GM23248 (cell line): ENCODE measurements at regions not wholly inside any gene's neighbourhood (a gene's known extent, or its start where the extent isn't known, plus 50 kb on each side); places are given as distances from the start of the nearest gene placed in this dataset.

Experiments used
- DNase-seq: peaks from one replicate; pipeline ENCODE4 v3.0.0-alpha.2; 2015
- H2AFZ ChIP-seq: fragments of 200-600 bp; sonication (generic); 2 replicates; pipeline ENCODE4 v1.6.1; 2016; ENCODE audit warnings: antibody characterized with exemption
- H3F3A ChIP-seq: fragments of 200-600 bp; sonication (generic); 2 replicates; pipeline ENCODE4 v1.6.1; 2016; ENCODE audit warnings: mild to moderate bottlenecking, antibody characterized with exemption, mixed run types; ENCODE audit not compliant: insufficient read depth
- H3K27ac ChIP-seq: fragments of 200-600 bp; sonication (generic); 2 replicates; pipeline ENCODE4 v1.5.1; 2016; ENCODE audit warnings: mild to moderate bottlenecking
- H3K27me3 ChIP-seq: fragments of 200-600 bp; sonication (generic); replicated peaks from 2 replicates; pipeline ENCODE4 v1.6.1; 2016; ENCODE audit warnings: mild to moderate bottlenecking; ENCODE audit not compliant: insufficient read depth
- H3K36me3 ChIP-seq: fragments of 200-600 bp; sonication (generic); 2 replicates; pipeline ENCODE4 v1.6.1; 2016; ENCODE audit warnings: low read depth, mild to moderate bottlenecking
- H3K4me1 ChIP-seq: fragments of 200-600 bp; sonication (generic); 2 replicates; pipeline ENCODE4 v1.6.1; 2016; ENCODE audit warnings: mild to moderate bottlenecking; ENCODE audit not compliant: insufficient read depth
- H3K4me2 ChIP-seq: fragments of 200-600 bp; sonication (generic); one replicate; pipeline ENCODE4 v1.6.1; 2016; ENCODE audit warnings: mild to moderate bottlenecking; ENCODE audit not compliant: unreplicated experiment
- H3K4me3 ChIP-seq: fragments of 200-600 bp; sonication (generic); 2 replicates; pipeline ENCODE4 v1.5.1; 2016; ENCODE audit warnings: mild to moderate bottlenecking
- H3K79me2 ChIP-seq: fragments of 200-600 bp; sonication (generic); 2 replicates; pipeline ENCODE4 v1.6.1; 2016; ENCODE audit warnings: mild to moderate bottlenecking; ENCODE audit not compliant: insufficient read depth
- H3K9ac ChIP-seq: fragments of 200-600 bp; sonication (generic); 2 replicates; pipeline ENCODE4 v1.6.1; 2016; ENCODE audit warnings: mild to moderate bottlenecking
- H3K9me2 ChIP-seq: fragments of 200-600 bp; sonication (generic); 2 replicates; pipeline ENCODE4 v1.6.1; 2016; ENCODE audit warnings: mixed run types, mild to moderate bottlenecking, moderate library complexity; ENCODE audit not compliant: insufficient read depth
- H3K9me3 ChIP-seq: fragments of 200-600 bp; sonication (generic); one replicate; pipeline ENCODE4 v1.6.1; 2017; ENCODE audit warnings: low read depth
- H4K20me1 ChIP-seq: fragments of 200-600 bp; sonication (generic); 2 replicates; pipeline ENCODE4 v1.6.0; 2016; ENCODE audit not compliant: insufficient read depth
- EZH2 ChIP-seq: fragments of 200-600 bp; sonication (generic); IDR thresholded peaks from 2 replicates; pipeline ENCODE4 v1.6.1; 2018; ENCODE audit warnings: antibody characterized with exemption, mild to moderate bottlenecking; ENCODE audit not compliant: insufficient read depth, poor library complexity, severe bottlenecking
- EZH2phosphoT487 ChIP-seq: fragments of 200-600 bp; sonication (generic); IDR thresholded peaks from 2 replicates; pipeline ENCODE4 v1.6.1; 2018; ENCODE audit warnings: antibody characterized with exemption, moderate library complexity, mild to moderate bottlenecking, low read depth; ENCODE audit not compliant: insufficient read depth
- WGBS, 2 experiments: methylation state at CpG; one replicate each; pipeline ENCODE4 v1.1.6; 2015 to 2017; ENCODE audit warnings: low lambda C conversion rate in 2 of 2, low coverage in 1 of 2; ENCODE audit errors: missing lambda C conversion rate in 2 of 2; 5-methylcytosine and 5-hydroxymethylcytosine counted together
- in situ Hi-C: fragments of 300-500 bp; cut with MboI; formaldehyde crosslinking; loops from 2 replicates; pipeline ENCODE4 v1.15.0; 2020

DNA sequence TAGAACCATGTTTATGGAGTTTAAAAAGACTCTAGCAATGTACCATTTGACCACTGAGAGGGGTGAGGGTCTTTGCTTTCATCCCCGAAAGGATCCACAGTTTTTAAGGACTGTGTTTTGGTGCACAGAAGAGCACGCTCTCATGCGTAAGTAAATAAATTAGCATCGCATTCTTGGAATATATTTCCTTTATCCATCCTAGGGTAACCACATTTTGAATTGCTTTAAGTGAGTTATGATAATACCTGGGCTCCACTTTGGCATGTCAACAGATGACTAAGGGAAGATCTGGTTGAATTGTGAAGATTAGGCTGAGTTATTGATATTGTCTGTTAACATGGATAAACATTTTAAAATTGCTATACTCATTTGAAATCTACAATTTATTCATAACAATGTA lies 89.4 kb upstream of the EDIL3 start:
- H4K20me1 ChIP-seq = no peaks in the 10 kb centered on the region
- no peak overlapping the region for H3K9ac ChIP-seq
- WGBS, 2 experiments = 63 to 65% methylated on average over 4 of the region's 4 CpGs
- TF ChIP-seq EZH2 = no peak
- DNase-seq = no peak
- H3F3A ChIP-seq = no peaks in the 10 kb centered on the region
- no peaks in the 10 kb centered on the region for H3K4me1 ChIP-seq
- H3K36me3 ChIP-seq = no peaks in the 10 kb centered on the region
- no peaks in the 10 kb centered on the region for H3K9me2 ChIP-seq
- no peaks in the 10 kb centered on the region for H3K79me2 ChIP-seq
- no peak overlapping the region for H3K4me3 ChIP-seq
- H3K4me2 ChIP-seq = no peak overlapping the region
- no peak overlapping the region for H2AFZ ChIP-seq
- no peaks in the 10 kb centered on the region for H3K9me3 ChIP-seq
- H3K27me3 ChIP-seq = no peaks in the 10 kb centered on the region
- in situ Hi-C loops = loop anchor here (25.0 kb wide), 1 partner anchor 762 kb away; the partner anchor contains the start of gene HAPLN1
- H3K27ac ChIP-seq = no peak overlapping the region

DNA sequence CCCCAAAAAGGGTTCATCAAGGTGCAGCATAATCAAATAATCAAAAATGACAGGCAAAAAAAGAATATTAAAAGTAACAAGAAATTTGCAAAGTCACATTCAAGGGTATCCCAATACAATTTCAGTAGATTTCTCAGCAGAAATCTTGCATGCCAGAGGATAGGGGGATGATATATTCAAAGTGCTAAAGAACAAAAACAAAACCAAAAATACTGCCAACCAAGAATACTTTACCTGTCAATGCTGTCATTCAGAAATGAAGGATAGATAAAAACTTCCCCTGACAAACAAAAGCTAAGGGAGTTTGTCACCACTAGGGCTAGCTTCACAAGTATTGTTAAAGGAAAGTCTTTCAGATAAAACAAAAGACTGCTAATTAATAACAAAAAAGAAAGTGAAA lies 68.7 kb upstream of the EDIL3 start:
- H3K36me3 ChIP-seq = no peaks in the 10 kb centered on the region
- H3K4me2 ChIP-seq = no peak overlapping the region
- H3K27me3 ChIP-seq = no peaks in the 10 kb centered on the region; the same call in 1 of the 2 replicates
- no peaks in the 10 kb centered on the region for H3K9me2 ChIP-seq
- no peak for DNase-seq
- no peak overlapping the region for H3K27ac ChIP-seq
- no peaks in the 10 kb centered on the region for H3F3A ChIP-seq
- H3K79me2 ChIP-seq = no peaks in the 10 kb centered on the region
- in situ Hi-C loops = loop anchor here (25.0 kb wide), 1 partner anchor 741 kb away; the partner anchor contains the start of gene HAPLN1
- no peaks in the 10 kb centered on the region for H3K9me3 ChIP-seq
- no peaks in the 10 kb centered on the region for H4K20me1 ChIP-seq
- TF ChIP-seq EZH2phosphoT487 (no peak), EZH2 (no peak)
- no peak overlapping the region for H3K4me3 ChIP-seq
- H2AFZ ChIP-seq = no peak overlapping the region
- H3K4me1 ChIP-seq = no peaks in the 10 kb centered on the region
- H3K9ac ChIP-seq = no peak overlapping the region

DNA sequence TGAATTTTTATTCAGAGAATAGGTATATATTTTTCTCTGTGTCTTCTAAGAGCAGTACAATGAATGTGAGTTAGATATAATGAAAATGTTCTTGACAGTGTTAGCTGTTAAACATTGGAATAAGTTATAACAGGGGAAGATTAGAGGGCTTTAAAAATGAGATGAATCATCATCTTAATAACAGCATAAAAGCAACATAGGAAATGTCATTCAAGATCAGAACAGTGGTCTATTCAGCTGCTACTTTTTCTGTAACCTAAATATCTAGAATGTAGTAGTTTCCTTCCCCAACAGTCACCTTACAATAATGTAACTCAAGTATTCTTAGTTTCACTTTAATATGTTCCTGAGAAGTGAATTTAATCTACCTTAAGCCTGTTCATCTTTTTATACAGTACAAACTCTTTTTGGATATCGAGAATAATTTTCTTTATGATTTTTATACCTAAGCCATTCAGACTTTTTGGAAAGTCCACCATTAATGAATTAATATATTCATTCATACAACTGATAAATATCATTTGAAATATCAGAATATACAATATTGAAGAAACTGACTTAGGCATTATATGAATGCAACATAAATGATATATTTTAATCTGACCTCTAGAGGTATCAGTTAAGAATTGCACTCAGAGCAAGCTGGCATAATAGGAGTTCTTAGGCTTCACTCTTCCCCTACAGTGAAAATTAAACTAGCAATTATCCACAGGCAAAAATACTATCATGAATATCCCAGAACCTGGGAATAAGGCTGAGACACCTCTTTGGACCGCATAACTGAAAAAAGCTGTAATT lies 66.1 kb upstream of the EDIL3 start:
- in situ Hi-C loops = loop anchor here (25.0 kb wide), 1 partner anchor 739 kb away; the partner anchor contains the start of gene HAPLN1
- no peak overlapping the region for H3K4me3 ChIP-seq
- H3K9ac ChIP-seq = no peak overlapping the region
- no peak overlapping the region for H2AFZ ChIP-seq
- no peaks in the 10 kb centered on the region for H4K20me1 ChIP-seq
- no peaks in the 10 kb centered on the region; the same call in none of the 2 replicates for H3K27me3 ChIP-seq
- peak; percentile 41 for DNase-seq
- no peaks in the 10 kb centered on the region for H3F3A ChIP-seq
- H3K9me2 ChIP-seq = no peaks in the 10 kb centered on the region
- H3K4me1 ChIP-seq = no peaks in the 10 kb centered on the region
- WGBS, 2 experiments = 56 to 67% methylated on average over 2 of the region's 2 CpGs
- no peaks in the 10 kb centered on the region for H3K36me3 ChIP-seq
- TF ChIP-seq EZH2phosphoT487 = no peak
- no peak for TF ChIP-seq EZH2
- no peak overlapping the region for H3K4me2 ChIP-seq
- no peaks in the 10 kb centered on the region for H3K79me2 ChIP-seq
- no peak overlapping the region for H3K27ac ChIP-seq
- no peaks in the 10 kb centered on the region for H3K9me3 ChIP-seq

DNA sequence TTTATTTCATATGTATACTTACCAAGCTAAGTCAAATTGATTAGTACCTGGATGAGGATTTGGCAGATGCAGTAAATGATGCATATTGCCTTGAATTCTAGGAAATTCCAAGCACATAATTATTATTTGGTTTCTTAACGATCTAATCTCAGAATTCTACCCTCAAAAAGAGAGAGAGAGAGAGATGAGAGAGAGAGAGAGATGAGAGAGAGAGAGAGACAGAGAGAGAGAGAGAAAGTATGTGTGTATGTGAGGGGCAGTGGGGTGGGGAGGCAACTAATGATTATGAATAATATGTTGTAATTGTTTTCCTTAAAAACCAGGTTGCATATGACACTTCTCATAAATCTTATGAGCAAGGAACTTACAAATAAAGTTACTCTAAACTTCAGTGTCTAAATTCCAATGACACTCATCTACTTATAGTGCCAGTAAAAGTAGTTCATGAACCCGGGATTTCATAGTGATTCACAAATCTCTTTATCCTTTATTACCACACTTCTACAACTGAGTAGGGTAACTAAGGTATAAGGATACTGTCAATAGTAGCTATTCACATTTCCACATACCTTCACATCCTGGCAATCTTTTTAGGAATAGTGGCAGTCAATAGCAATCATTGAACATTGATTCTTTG lies 60.5 kb upstream of the EDIL3 start:
- Histone ChIP-seq H3K9ac (no peak overlapping the region), H3K27me3 (peaks cover 12% of the 10 kb centered on the region), H3K4me2 (no peak overlapping the region), H3K9me3 (no peaks in the 10 kb centered on the region), H3K79me2 (no peaks in the 10 kb centered on the region), H3K4me1 (no peaks in the 10 kb centered on the region), H4K20me1 (no peaks in the 10 kb centered on the region), H3F3A (no peaks in the 10 kb centered on the region), H3K27ac (no peak overlapping the region), H3K36me3 (no peaks in the 10 kb centered on the region), H3K9me2 (no peaks in the 10 kb centered on the region), H2AFZ (no peak overlapping the region), H3K4me3 (no peak overlapping the region)
- 29 to 41% methylated on average over 2 of the region's 2 CpGs for WGBS, 2 experiments
- no peak for DNase-seq
- in situ Hi-C loops = no loop called here
- TF ChIP-seq EZH2 = no peak
- no peak for TF ChIP-seq EZH2phosphoT487
